SW480 (cell line): ENCODE measurements at regions not wholly inside any gene's neighbourhood (a gene's known extent, or its start where the extent isn't known, plus 50 kb on each side); places are given as distances from the start of the nearest gene placed in this dataset.

Experiments
- DNase-seq: peaks from one replicate; pipeline ENCODE4 v3.0.0-alpha.2; 2016; ENCODE audit warnings: low spot score

GRCh38 chr3:10763817-10764258, 52.2 kb upstream of the SLC6A11 start:
- DNase-seq: no peak

- DNase-seq: no peak
Measured at GRCh38 chr3:10764259-10765051, 51.6 kb upstream of the SLC6A11 start.

- DNase-seq: no peak
Measured at GRCh38 chr3:10766049-10766705, 49.9 kb upstream of the SLC6A11 start.
